ENCODE measurements at regions not wholly inside any gene's neighbourhood (a gene's known extent, or its start where the extent isn't known, plus 50 kb on each side); places are given as distances from the start of the nearest gene placed in this dataset.

DNA sequence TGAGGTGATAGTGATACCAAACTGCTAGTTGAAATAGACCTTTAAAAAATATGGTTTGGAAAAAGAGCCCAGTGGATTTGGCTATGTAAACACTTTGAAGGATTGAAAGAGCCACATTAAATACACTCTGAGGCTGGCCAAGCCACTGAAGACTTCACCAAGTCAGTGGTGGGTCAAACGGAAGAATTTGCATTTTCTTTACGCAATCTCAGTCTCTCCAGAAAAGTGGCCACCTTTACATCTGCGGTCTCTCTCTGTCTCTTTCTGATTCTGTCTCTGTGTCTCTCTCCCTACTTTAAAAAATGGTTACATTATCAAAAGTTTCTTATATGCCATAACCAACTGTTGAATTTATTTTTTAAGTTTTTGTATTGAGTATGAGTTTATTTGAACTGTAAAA, 651.2 kb upstream of the PITX2 start:
- no peak overlapping the region for H3K4me3 ChIP-seq (ENCODE audit: low read depth, low read length)
- DNase-seq (ENCODE audit: low read depth) = no peak
- TF ChIP-seq, protein P1, sequence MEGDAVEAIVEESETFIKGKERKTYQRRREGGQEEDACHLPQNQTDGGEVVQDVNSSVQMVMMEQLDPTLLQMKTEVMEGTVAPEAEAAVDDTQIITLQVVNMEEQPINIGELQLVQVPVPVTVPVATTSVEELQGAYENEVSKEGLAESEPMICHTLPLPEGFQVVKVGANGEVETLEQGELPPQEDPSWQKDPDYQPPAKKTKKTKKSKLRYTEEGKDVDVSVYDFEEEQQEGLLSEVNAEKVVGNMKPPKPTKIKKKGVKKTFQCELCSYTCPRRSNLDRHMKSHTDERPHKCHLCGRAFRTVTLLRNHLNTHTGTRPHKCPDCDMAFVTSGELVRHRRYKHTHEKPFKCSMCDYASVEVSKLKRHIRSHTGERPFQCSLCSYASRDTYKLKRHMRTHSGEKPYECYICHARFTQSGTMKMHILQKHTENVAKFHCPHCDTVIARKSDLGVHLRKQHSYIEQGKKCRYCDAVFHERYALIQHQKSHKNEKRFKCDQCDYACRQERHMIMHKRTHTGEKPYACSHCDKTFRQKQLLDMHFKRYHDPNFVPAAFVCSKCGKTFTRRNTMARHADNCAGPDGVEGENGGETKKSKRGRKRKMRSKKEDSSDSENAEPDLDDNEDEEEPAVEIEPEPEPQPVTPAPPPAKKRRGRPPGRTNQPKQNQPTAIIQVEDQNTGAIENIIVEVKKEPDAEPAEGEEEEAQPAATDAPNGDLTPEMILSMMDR (IDR thresholded peaks at IDR 0.05; ENCODE audit: control insufficient read depth, extremely low read depth, insufficient read depth) = no peak

- no peak for DNase-seq (ENCODE audit: low read depth)
- TF ChIP-seq, protein P1 (IDR thresholded peaks at IDR 0.05; ENCODE audit: control insufficient read depth, extremely low read depth, insufficient read depth) = no peak
- H3K4me3 ChIP-seq (ENCODE audit: low read depth, low read length) = no peak overlapping the region
Observed at GRCh38 chr4:111274486-111274885, 651.6 kb upstream of the PITX2 start.

GRCh38 chr4:111281219-111281618, 658.3 kb upstream of the PITX2 start:
- TF ChIP-seq, protein P1 (IDR thresholded peaks at IDR 0.05; ENCODE audit: control insufficient read depth, extremely low read depth, insufficient read depth) = no peak
- no peak overlapping the region for H3K4me3 ChIP-seq (ENCODE audit: low read depth, low read length)
- no peak for DNase-seq (ENCODE audit: low read depth)

DNA sequence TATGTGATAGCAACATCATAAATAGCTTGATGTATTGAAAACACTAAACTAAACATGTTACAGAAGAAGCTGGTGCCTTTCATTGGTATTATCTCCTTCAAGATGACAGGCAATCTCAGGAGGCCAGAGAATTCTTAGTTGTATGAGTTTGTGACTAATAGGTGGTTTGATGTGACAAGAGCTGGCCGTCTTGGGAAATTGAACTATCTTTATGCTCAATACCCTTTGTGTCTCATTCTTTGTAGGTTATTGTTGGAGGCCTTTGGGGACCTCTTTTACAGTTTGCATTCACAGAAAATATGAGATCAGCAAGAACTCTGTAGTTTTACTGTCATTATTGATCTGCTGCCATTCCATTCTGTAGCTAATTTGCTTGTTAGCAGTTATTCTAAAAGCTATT, 659.2 kb upstream of the PITX2 start:
- TF ChIP-seq, protein P1 (IDR thresholded peaks at IDR 0.05; ENCODE audit: control insufficient read depth, extremely low read depth, insufficient read depth) = no peak
- no peak overlapping the region for H3K4me3 ChIP-seq (ENCODE audit: low read depth, low read length)
- no peak for DNase-seq (ENCODE audit: low read depth)

DNA sequence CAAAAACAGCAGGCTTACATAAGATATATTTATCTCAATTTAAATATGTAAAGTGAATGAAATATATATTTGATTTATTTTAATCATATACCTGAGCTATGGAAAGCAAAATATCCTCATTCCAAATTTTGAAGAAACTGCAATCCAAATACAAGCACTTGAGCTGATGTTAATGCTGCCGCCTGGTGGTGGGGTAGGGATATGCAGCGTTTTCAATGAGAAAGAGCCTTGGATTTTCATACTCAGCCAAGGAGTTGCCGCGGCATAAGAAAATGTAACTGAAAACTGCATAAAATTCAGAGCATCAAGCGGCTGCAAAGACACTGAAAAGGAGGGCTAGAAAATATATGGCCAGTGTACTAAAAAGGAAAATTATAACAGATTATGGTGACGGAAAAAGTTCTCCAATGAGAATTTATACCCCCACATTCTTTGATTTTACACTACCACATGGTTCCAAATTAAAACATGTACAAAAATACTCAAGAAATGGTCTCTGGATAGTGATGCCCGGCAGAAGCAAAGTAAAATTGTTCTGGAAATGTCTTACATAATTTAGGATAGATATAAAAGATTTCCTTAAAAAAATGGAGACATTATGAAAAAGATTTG, 660.3 kb upstream of the PITX2 start:
- no peak overlapping the region for H3K4me3 ChIP-seq (ENCODE audit: low read depth, low read length)
- peak; percentile 13 for DNase-seq (ENCODE audit: low read depth)

GRCh38 chr4:111296466-111296865, 673.6 kb upstream of the PITX2 start:
- TF ChIP-seq, protein P1 (IDR thresholded peaks at IDR 0.05; ENCODE audit: control insufficient read depth, extremely low read depth, insufficient read depth) = no peak
- H3K4me3 ChIP-seq (ENCODE audit: low read depth, low read length) = no peak overlapping the region
- DNase-seq (ENCODE audit: low read depth) = no peak

More for the DNA sequence above, 660.3 kb upstream of the PITX2 start:
- TF ChIP-seq, protein P1 (IDR thresholded peaks at IDR 0.05; ENCODE audit: control insufficient read depth, extremely low read depth, insufficient read depth) = peak; percentile 81

GRCh38 chr4:111303806-111304205, 680.9 kb upstream of the PITX2 start:
- no peak for DNase-seq (ENCODE audit: low read depth)
- H3K4me3 ChIP-seq (ENCODE audit: low read depth, low read length) = no peak overlapping the region
- TF ChIP-seq, protein P1 (IDR thresholded peaks at IDR 0.05; ENCODE audit: control insufficient read depth, extremely low read depth, insufficient read depth) = no peak
